ENCODE measurements at regions not wholly inside any gene's neighbourhood (a gene's known extent, or its start where the extent isn't known, plus 50 kb on each side); places are given as distances from the start of the nearest gene placed in this dataset.

DNA sequence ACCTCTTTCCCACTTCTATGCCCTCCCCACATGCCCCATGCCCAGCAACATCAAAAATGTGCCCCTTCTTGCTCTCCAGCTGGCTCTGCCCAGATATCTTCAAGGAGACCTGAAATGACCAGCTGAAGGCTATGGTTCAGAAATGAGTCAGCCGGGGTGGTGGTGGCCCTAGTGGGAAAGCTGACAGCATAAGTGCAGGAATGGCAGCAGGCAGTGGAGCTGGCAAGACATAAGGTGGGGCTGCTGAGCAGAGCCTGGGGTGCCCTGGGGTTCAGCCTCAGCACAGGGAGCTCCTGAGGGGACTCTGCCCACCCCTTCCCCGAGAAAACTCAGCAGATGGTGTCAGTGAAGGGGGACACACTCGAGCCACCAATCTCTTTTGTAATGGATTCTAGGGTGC lies 593.4 kb downstream of the BUD13 start:
- TF ChIP-seq, protein P1, sequence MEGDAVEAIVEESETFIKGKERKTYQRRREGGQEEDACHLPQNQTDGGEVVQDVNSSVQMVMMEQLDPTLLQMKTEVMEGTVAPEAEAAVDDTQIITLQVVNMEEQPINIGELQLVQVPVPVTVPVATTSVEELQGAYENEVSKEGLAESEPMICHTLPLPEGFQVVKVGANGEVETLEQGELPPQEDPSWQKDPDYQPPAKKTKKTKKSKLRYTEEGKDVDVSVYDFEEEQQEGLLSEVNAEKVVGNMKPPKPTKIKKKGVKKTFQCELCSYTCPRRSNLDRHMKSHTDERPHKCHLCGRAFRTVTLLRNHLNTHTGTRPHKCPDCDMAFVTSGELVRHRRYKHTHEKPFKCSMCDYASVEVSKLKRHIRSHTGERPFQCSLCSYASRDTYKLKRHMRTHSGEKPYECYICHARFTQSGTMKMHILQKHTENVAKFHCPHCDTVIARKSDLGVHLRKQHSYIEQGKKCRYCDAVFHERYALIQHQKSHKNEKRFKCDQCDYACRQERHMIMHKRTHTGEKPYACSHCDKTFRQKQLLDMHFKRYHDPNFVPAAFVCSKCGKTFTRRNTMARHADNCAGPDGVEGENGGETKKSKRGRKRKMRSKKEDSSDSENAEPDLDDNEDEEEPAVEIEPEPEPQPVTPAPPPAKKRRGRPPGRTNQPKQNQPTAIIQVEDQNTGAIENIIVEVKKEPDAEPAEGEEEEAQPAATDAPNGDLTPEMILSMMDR (IDR thresholded peaks at IDR 0.05; ENCODE audit: low read length): no peak
- no peak for TF ChIP-seq EZH2 (IDR thresholded peaks at IDR 0.05; ENCODE audit: borderline replicate concordance, low read length)
- Histone ChIP-seq H3K9ac (ENCODE audit: low read length) (no peak overlapping the region), H3F3A (ENCODE audit: insufficient read depth, low read length) (no peaks in the 10 kb centered on the region), H3K4me2 (ENCODE audit: low read length) (no peak overlapping the region), H3K4me3 (ENCODE audit: low read depth, low read length, poor library complexity, severe bottlenecking) (no peak overlapping the region), H2AFZ (ENCODE audit: low read length) (no peak overlapping the region), H3K79me2 (ENCODE audit: insufficient read depth, low read length) (no peaks in the 10 kb centered on the region), H4K20me1 (ENCODE audit: insufficient read depth, low read length) (no peaks in the 10 kb centered on the region), H3K27ac (ENCODE audit: low read depth, low read length, poor library complexity, severe bottlenecking) (no peak overlapping the region), H3K9me2 (ENCODE audit: low read depth, low read length) (no peaks in the 10 kb centered on the region), H3K4me1 (ENCODE audit: insufficient read depth, low read length, severe bottlenecking) (no peaks in the 10 kb centered on the region), H3K36me3 (ENCODE audit: insufficient read depth, low read length) (no peaks in the 10 kb centered on the region), H3K27me3 (ENCODE audit: insufficient read depth, low read length) (no peaks in the 10 kb centered on the region), H3K9me3 (ENCODE audit: low read length) (no peaks in the 10 kb centered on the region)

GRCh38 chr11:116177521-116178210 lies 595.1 kb downstream of the BUD13 start:
- no peak overlapping the region for H2AFZ ChIP-seq (ENCODE audit: low read length)
- no peaks in the 10 kb centered on the region for H3K9me3 ChIP-seq (ENCODE audit: low read length)
- H3F3A ChIP-seq (ENCODE audit: insufficient read depth, low read length): no peaks in the 10 kb centered on the region
- no peak for TF ChIP-seq EZH2 (IDR thresholded peaks at IDR 0.05; ENCODE audit: borderline replicate concordance, low read length)
- H3K9me2 ChIP-seq (ENCODE audit: low read depth, low read length): no peaks in the 10 kb centered on the region
- H3K79me2 ChIP-seq (ENCODE audit: insufficient read depth, low read length): no peaks in the 10 kb centered on the region
- no peak overlapping the region for H3K9ac ChIP-seq (ENCODE audit: low read length)
- H4K20me1 ChIP-seq (ENCODE audit: insufficient read depth, low read length): no peaks in the 10 kb centered on the region
- no peak overlapping the region for H3K27ac ChIP-seq (ENCODE audit: low read depth, low read length, poor library complexity, severe bottlenecking)
- H3K4me1 ChIP-seq (ENCODE audit: insufficient read depth, low read length, severe bottlenecking): no peaks in the 10 kb centered on the region
- H3K4me3 ChIP-seq (ENCODE audit: low read depth, low read length, poor library complexity, severe bottlenecking): no peak overlapping the region
- H3K36me3 ChIP-seq (ENCODE audit: insufficient read depth, low read length): no peaks in the 10 kb centered on the region
- no peaks in the 10 kb centered on the region for H3K27me3 ChIP-seq (ENCODE audit: insufficient read depth, low read length)
- no peak overlapping the region for H3K4me2 ChIP-seq (ENCODE audit: low read length)

- H3K79me2 ChIP-seq (ENCODE audit: insufficient read depth, low read length): no peaks in the 10 kb centered on the region
- H3K27ac ChIP-seq (ENCODE audit: low read depth, low read length, poor library complexity, severe bottlenecking): no peak overlapping the region
- H3F3A ChIP-seq (ENCODE audit: insufficient read depth, low read length): no peaks in the 10 kb centered on the region
- H2AFZ ChIP-seq (ENCODE audit: low read length): no peak overlapping the region
- H3K4me1 ChIP-seq (ENCODE audit: insufficient read depth, low read length, severe bottlenecking): no peaks in the 10 kb centered on the region
- H3K9me2 ChIP-seq (ENCODE audit: low read depth, low read length): no peaks in the 10 kb centered on the region
- no peaks in the 10 kb centered on the region for H3K36me3 ChIP-seq (ENCODE audit: insufficient read depth, low read length)
- H4K20me1 ChIP-seq (ENCODE audit: insufficient read depth, low read length): no peaks in the 10 kb centered on the region
- no peak overlapping the region for H3K4me2 ChIP-seq (ENCODE audit: low read length)
- TF ChIP-seq EZH2 (IDR thresholded peaks at IDR 0.05; ENCODE audit: borderline replicate concordance, low read length): no peak
- TF ChIP-seq, protein P1 (IDR thresholded peaks at IDR 0.05; ENCODE audit: low read length): no peak
- no peaks in the 10 kb centered on the region for H3K9me3 ChIP-seq (ENCODE audit: low read length)
- no peaks in the 10 kb centered on the region for H3K27me3 ChIP-seq (ENCODE audit: insufficient read depth, low read length)
- no peak overlapping the region for H3K4me3 ChIP-seq (ENCODE audit: low read depth, low read length, poor library complexity, severe bottlenecking)
- H3K9ac ChIP-seq (ENCODE audit: low read length): no peak overlapping the region
Observed at GRCh38 chr11:116176484-116177005, 596.2 kb downstream of the BUD13 start.

GRCh38 chr11:116175707-116176106 lies 597.1 kb downstream of the BUD13 start:
- no peak overlapping the region for H3K9ac ChIP-seq (ENCODE audit: low read length)
- no peaks in the 10 kb centered on the region for H4K20me1 ChIP-seq (ENCODE audit: insufficient read depth, low read length)
- no peaks in the 10 kb centered on the region for H3K79me2 ChIP-seq (ENCODE audit: insufficient read depth, low read length)
- H3K4me3 ChIP-seq (ENCODE audit: low read depth, low read length, poor library complexity, severe bottlenecking): no peak overlapping the region
- no peak overlapping the region for H3K27ac ChIP-seq (ENCODE audit: low read depth, low read length, poor library complexity, severe bottlenecking)
- H3K4me2 ChIP-seq (ENCODE audit: low read length): no peak overlapping the region
- H3K9me3 ChIP-seq (ENCODE audit: low read length): no peaks in the 10 kb centered on the region
- no peaks in the 10 kb centered on the region for H3K36me3 ChIP-seq (ENCODE audit: insufficient read depth, low read length)
- H3K9me2 ChIP-seq (ENCODE audit: low read depth, low read length): no peaks in the 10 kb centered on the region
- no peaks in the 10 kb centered on the region for H3K4me1 ChIP-seq (ENCODE audit: insufficient read depth, low read length, severe bottlenecking)
- TF ChIP-seq EZH2 (IDR thresholded peaks at IDR 0.05; ENCODE audit: borderline replicate concordance, low read length): no peak
- TF ChIP-seq, protein P1 (IDR thresholded peaks at IDR 0.05; ENCODE audit: low read length): no peak
- H3K27me3 ChIP-seq (ENCODE audit: insufficient read depth, low read length): no peaks in the 10 kb centered on the region
- H3F3A ChIP-seq (ENCODE audit: insufficient read depth, low read length): no peaks in the 10 kb centered on the region
- H2AFZ ChIP-seq (ENCODE audit: low read length): no peak overlapping the region

Measured in OCI-LY1 (cell line).